ENCODE measurements at regions not wholly inside any gene's neighbourhood (a gene's known extent, or its start where the extent isn't known, plus 50 kb on each side); places are given as distances from the start of the nearest gene placed in this dataset.

- no peak for TF ChIP-seq CTCF (IDR thresholded peaks at IDR 0.05; ENCODE audit: insufficient read depth, low read length)
- no peak for TF ChIP-seq POLR2AphosphoS5 (IDR thresholded peaks at IDR 0.05; ENCODE audit: low read depth)
Measured at GRCh38 chr6:15001326-15001910, 244.5 kb upstream of the JARID2 start.

All from HL-60 (cell line).